ENCODE measurements at regions not wholly inside any gene's neighbourhood (a gene's known extent, or its start where the extent isn't known, plus 50 kb on each side); places are given as distances from the start of the nearest gene placed in this dataset.

DNA sequence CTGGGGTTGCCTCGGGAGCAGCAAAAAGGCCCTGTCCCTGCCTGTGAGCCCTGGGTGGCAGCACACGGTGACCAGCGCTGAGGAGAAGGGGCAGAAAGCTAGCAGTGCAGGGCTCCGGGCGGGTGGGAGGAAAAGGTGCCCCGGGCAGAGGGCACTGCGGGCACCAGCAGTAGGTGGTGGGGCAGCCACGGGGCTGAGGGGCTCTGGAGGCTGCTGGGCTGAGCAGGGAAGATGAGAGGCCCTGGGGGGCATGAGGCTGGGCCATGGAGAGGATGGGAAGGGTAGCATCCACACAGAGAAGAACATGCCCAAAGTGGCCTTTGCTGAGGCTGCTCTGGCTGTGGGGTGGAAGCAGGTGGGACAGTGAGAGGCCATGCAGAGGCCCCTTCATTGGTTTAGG, 67.5 kb upstream of the NKX1-1 start:
- DNase-seq (ENCODE audit: low spot score) = no peak
- ATAC-seq (ENCODE audit: low FRiP score) = no peak
- TF ChIP-seq, protein P1, sequence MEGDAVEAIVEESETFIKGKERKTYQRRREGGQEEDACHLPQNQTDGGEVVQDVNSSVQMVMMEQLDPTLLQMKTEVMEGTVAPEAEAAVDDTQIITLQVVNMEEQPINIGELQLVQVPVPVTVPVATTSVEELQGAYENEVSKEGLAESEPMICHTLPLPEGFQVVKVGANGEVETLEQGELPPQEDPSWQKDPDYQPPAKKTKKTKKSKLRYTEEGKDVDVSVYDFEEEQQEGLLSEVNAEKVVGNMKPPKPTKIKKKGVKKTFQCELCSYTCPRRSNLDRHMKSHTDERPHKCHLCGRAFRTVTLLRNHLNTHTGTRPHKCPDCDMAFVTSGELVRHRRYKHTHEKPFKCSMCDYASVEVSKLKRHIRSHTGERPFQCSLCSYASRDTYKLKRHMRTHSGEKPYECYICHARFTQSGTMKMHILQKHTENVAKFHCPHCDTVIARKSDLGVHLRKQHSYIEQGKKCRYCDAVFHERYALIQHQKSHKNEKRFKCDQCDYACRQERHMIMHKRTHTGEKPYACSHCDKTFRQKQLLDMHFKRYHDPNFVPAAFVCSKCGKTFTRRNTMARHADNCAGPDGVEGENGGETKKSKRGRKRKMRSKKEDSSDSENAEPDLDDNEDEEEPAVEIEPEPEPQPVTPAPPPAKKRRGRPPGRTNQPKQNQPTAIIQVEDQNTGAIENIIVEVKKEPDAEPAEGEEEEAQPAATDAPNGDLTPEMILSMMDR (IDR thresholded peaks at IDR 0.05) = no peak

DNA sequence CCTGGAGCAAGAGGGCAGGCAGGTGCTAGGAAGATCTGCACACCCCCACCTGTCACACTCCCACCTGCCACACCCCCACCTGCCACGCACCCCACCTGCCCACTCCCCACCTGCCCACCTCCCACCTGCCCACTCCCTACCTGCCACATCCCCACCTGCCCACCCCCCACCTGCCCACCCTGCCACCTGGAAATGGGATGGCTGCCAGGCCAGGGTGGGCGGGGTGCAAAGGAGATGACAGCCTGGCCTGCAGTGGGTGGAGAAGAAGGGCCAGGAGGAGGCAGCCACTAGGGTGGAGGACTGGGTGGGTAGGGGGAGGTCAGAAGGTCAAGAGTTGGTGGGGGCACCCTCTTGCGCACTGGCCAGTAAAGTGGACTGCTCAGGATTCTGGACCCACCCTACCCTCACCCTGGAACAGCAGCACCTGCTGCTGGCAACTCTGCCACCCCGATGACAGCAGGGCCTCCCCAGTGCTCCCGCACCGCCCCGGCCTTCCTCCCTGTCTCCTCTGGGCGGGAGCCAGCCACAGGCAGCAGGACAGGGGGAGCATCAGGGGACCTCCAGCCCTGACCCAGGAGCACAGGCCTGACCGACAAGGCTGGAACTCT, 66.8 kb upstream of the NKX1-1 start:
- TF ChIP-seq, protein P1 (IDR thresholded peaks at IDR 0.05) = no peak
- no peak for DNase-seq (ENCODE audit: low spot score)
- ATAC-seq (ENCODE audit: low FRiP score) = no peak

DNA sequence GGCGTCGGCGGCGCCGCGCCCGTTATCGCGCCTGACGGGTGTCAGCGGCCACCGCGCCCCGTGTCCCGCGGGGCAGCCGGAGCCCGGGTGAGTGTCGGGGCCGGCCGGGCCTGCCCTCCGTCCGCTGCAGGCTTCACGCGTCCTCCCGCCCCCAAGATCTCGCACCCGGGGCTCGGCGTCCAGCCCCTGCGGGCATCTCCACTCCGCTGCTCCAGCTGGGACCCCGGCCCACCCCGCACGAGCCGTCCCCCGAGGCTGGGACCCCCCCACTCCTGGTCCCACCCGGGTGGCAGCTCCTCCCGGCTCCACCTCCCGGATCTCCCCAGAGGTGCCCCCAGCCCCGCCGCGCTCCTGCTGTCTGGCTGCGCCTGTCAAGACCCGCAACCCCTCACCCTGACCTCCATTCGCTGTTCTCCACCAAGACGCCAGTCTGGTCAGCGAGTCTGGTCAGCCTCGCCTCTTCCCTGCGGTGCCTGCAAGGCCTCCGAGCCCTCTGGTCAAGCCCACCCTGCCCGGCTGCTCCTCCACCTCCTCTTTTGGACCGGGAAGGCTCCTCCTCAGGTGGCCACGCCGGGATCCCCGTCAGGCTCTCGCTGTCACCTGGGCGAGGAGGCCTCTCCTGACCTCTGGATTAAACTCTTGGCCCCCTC, 66.0 kb upstream of the NKX1-1 start:
- ATAC-seq (ENCODE audit: low FRiP score) (no peak), DNase-seq (ENCODE audit: low spot score) (no peak)
- TF ChIP-seq, protein P1 (IDR thresholded peaks at IDR 0.05) = no peak

DNA sequence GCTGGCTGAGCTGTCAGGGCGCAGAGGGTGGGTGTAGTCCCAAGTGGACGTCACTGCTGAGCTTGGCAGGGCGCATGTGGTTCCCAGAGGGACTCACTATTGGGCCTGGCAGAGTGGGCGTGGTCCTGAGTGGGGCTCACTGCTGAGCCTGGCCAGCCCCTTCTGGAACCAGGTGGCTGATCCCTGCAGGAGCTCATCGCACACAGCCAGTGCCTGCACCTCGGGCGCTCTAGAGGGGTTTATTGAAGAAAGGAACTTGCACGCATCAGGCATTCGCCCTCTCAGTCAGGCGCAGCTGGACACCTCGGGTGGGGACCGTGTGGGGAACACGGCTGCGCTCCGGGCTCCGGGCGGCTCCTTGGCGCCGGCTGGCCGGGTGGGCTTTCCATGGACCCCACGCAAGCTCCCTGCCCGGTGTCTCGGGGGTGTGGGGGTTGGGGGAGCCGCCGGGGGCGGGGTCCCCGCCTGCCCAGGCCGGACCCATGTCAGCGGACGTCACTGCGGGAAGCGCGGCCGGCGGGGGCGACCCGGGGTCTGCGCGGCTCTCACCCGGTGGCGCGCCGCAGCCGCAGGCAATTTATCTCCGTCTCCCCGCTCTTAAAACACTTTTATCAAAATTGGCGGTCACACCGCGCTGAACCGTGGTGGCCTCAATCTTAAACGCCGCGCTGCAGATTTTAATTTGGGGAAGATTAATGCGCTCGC, 65.4 kb upstream of the NKX1-1 start:
- TF ChIP-seq, protein P1 (IDR thresholded peaks at IDR 0.05) = no peak
- no peak for ATAC-seq (ENCODE audit: low FRiP score)
- no peak for DNase-seq (ENCODE audit: low spot score)

DNA sequence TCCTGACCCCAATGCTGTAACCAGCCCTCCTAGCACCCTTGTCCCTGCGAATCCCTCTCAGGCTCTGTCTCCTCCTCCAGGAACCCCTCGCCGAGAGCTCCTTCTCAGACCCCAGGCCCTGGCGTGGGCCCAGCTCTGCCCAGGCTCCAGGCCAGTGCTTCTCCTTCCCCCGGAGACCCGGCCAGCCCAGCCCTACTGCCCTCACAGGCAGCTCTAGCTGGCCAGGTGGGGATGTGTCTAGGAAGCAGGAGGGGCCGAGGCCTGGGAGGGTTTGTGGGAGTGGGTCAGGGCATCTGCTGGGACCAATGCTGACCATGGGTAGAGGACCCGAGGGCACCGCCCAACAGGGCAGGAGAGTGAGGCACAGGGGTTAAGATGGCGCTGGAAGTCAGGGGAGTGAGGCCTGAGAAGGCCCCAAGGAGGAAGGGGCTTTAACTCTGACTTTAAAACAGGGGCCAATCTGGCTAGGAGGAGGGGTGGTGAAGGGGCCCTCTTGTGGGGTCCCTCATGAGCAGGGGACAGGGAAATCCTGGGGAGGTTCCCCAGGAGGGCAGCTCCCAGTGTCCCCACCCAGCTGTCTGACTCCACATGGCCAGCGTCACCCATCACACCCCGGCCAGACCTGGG, 64.7 kb upstream of the NKX1-1 start:
- TF ChIP-seq, protein P1 (IDR thresholded peaks at IDR 0.05) = no peak
- ATAC-seq (ENCODE audit: low FRiP score) (no peak), DNase-seq (ENCODE audit: low spot score) (no peak)

DNA sequence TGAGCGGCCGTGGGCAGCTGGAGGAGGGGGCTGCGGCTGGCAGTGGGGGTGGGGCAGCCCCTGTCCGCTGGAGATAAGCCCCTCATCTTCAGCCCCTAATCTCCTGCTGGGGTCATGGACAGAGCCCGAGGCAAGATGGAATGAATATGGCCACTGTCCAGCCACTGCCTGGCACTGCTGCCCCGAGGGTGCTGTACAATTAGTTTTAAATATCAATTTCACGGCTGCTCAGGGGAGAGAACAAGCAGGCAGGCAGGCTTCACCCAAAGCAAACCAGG, 64.1 kb upstream of the NKX1-1 start:
- TF ChIP-seq, protein P1 (IDR thresholded peaks at IDR 0.05) = no peak
- no peak for ATAC-seq (ENCODE audit: low FRiP score)
- no peak for DNase-seq (ENCODE audit: low spot score)
